ENCODE measurements at regions not wholly inside any gene's neighbourhood (a gene's known extent, or its start where the extent isn't known, plus 50 kb on each side); places are given as distances from the start of the nearest gene placed in this dataset.

GRCh38 chr11:97229936-97230335 lies 840.1 kb downstream of the JRKL start:
- intact Hi-C loops (cut with DNase I) = no loop called here
- H3K27ac ChIP-seq = no peak overlapping the region
- TF ChIP-seq POLR2AphosphoS5 (IDR thresholded peaks at IDR 0.05) (no peak), POLR2A (IDR thresholded peaks at IDR 0.05) (no peak), CTCF (IDR thresholded peaks at IDR 0.05) (no peak), EP300 (IDR thresholded peaks at IDR 0.05) (no peak)
- H3K4me1 ChIP-seq = no peaks in the 10 kb centered on the region
- no peaks in the 10 kb centered on the region for H3K9me3 ChIP-seq
- WGBS, 2 donors = 62 to 69% methylated on average over 3 of the region's 3 CpGs
- no peaks in the 10 kb centered on the region for H3K36me3 ChIP-seq
- no peak overlapping the region for H3K4me3 ChIP-seq
- DNase-seq = no peak
- H3K27me3 ChIP-seq = no peaks in the 10 kb centered on the region

GRCh38 chr11:97231231-97231630 lies 841.4 kb downstream of the JRKL start:
- intact Hi-C loops (cut with DNase I) = no loop called here
- H3K4me1 ChIP-seq = no peaks in the 10 kb centered on the region
- H3K36me3 ChIP-seq = no peaks in the 10 kb centered on the region
- H3K4me3 ChIP-seq = no peak overlapping the region
- no peaks in the 10 kb centered on the region for H3K9me3 ChIP-seq
- no peak overlapping the region for H3K27ac ChIP-seq
- no peak for DNase-seq
- no peak for TF ChIP-seq CTCF (IDR thresholded peaks at IDR 0.05)
- no peak for TF ChIP-seq POLR2AphosphoS5 (IDR thresholded peaks at IDR 0.05)
- no peak for TF ChIP-seq POLR2A (IDR thresholded peaks at IDR 0.05)
- no peak for TF ChIP-seq EP300 (IDR thresholded peaks at IDR 0.05)
- H3K27me3 ChIP-seq = no peaks in the 10 kb centered on the region

GRCh38 chr11:97234016-97234415 lies 844.2 kb downstream of the JRKL start:
- WGBS, 2 donors = 57 to 70% methylated on average over 3 of the region's 3 CpGs
- Histone ChIP-seq H3K27me3 (no peaks in the 10 kb centered on the region), H3K4me1 (no peaks in the 10 kb centered on the region), H3K9me3 (no peaks in the 10 kb centered on the region), H3K27ac (no peak overlapping the region), H3K36me3 (no peaks in the 10 kb centered on the region), H3K4me3 (no peak overlapping the region)
- DNase-seq = no peak
- intact Hi-C loops (cut with DNase I) = no loop called here
- no peak for TF ChIP-seq EP300 (IDR thresholded peaks at IDR 0.05)
- TF ChIP-seq POLR2AphosphoS5 (IDR thresholded peaks at IDR 0.05) = no peak
- no peak for TF ChIP-seq CTCF (IDR thresholded peaks at IDR 0.05)
- no peak for TF ChIP-seq POLR2A (IDR thresholded peaks at IDR 0.05)

- H3K4me1 ChIP-seq = no peaks in the 10 kb centered on the region
- no peaks in the 10 kb centered on the region for H3K9me3 ChIP-seq
- no peak overlapping the region for H3K27ac ChIP-seq
- H3K36me3 ChIP-seq = no peaks in the 10 kb centered on the region
- intact Hi-C loops (cut with DNase I) = no loop called here
- no peaks in the 10 kb centered on the region for H3K27me3 ChIP-seq
- no peak overlapping the region for H3K4me3 ChIP-seq
- TF ChIP-seq EP300 (IDR thresholded peaks at IDR 0.05) (no peak), POLR2AphosphoS5 (IDR thresholded peaks at IDR 0.05) (no peak), POLR2A (IDR thresholded peaks at IDR 0.05) (no peak), CTCF (IDR thresholded peaks at IDR 0.05) (no peak)
- 84 to 89% methylated on average over 2 of the region's 2 CpGs for WGBS, 2 donors
- DNase-seq = no peak
Observed at GRCh38 chr11:97237151-97237550, 847.3 kb downstream of the JRKL start.

- intact Hi-C loops (cut with DNase I) = no loop called here
- Histone ChIP-seq H3K9me3 (no peaks in the 10 kb centered on the region), H3K4me1 (no peaks in the 10 kb centered on the region), H3K27ac (no peak overlapping the region), H3K27me3 (no peaks in the 10 kb centered on the region), H3K4me3 (no peak overlapping the region), H3K36me3 (no peaks in the 10 kb centered on the region)
- WGBS, 2 donors = 66 to 85% methylated on average over 3 of the region's 3 CpGs
- no peak for TF ChIP-seq POLR2A (IDR thresholded peaks at IDR 0.05)
- no peak for TF ChIP-seq EP300 (IDR thresholded peaks at IDR 0.05)
- TF ChIP-seq CTCF (IDR thresholded peaks at IDR 0.05) = no peak
- TF ChIP-seq POLR2AphosphoS5 (IDR thresholded peaks at IDR 0.05) = no peak
- no peak for DNase-seq
Observed at GRCh38 chr11:97247601-97248000, 857.8 kb downstream of the JRKL start.

Measured in sigmoid colon (tissue), 6 donors.